ENCODE measurements at regions not wholly inside any gene's neighbourhood (a gene's known extent, or its start where the extent isn't known, plus 50 kb on each side); places are given as distances from the start of the nearest gene placed in this dataset.

DNA sequence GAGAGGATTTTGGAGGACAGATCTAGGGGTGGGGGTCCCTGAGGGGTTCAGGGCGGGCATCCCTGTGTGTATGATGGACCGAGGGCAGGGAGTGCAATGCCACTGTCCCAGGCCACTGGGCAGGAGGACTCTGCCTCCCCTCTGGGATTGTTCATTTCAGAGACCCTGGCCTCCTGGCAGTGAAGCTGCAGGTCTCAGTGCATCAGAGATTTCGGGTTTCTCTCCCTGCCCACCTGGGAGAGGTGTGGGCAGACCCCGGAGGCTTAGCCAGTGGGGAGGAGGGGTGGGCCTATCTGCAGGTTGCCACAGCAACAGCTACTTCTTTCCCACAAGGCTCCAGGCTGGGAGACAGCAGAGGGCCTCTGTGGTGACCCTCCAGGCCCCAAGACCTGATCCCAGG, 80.1 kb upstream of the LRPAP1 start:
- ChIA-PET CTCF (no interaction called here), POLR2A (no interaction called here)
- BruUV-seq (replicated peaks) = no TSS peak
- H3K36me3 ChIP-seq (ENCODE audit: control insufficient read depth in 2 of 2, extremely low read depth in 1 of 2, insufficient read depth in 2 of 2, low read length in 2 of 2) = no peaks in the 10 kb centered on the region
- H3K9ac ChIP-seq (replicated peaks; ENCODE audit: extremely low read depth, insufficient read depth, low read length) = no peak overlapping the region
- intact Hi-C loops (cut with micrococcal nuclease) (no loop called here), dilution Hi-C loops (cut with MboI; ENCODE audit: extremely low pct_ligation_motif_present, low sequenced_read_pairs) (no loop called here)
- H3K27me3 ChIP-seq (ENCODE audit: control insufficient read depth in 2 of 2, insufficient read depth in 2 of 2, low read length in 2 of 2) = no peaks in the 10 kb centered on the region
- no peaks in the 10 kb centered on the region for H3K4me1 ChIP-seq (ENCODE audit: control insufficient read depth, extremely low read depth, insufficient read depth, low read length)
- H3K4me2 ChIP-seq (ENCODE audit: insufficient read depth, low read length) = no peak overlapping the region
- no peak overlapping the region for H3K4me3 ChIP-seq (replicated peaks in 1 of 3; ENCODE audit: insufficient read depth in 1 of 3, low read depth in 1 of 3, low read length in 3 of 3)
- H3K27ac ChIP-seq (ENCODE audit: insufficient read depth, low read depth, low read length) = no peak overlapping the region
- no peaks in the 10 kb centered on the region for H3K79me2 ChIP-seq (ENCODE audit: control insufficient read depth, insufficient read depth, low read length)
- FAIRE-seq = no peak
- no peaks in the 10 kb centered on the region for H3K9me3 ChIP-seq (replicated peaks; ENCODE audit: control insufficient read depth, insufficient read depth, low read length)
- no peak for DNase-seq (ENCODE audit: low read depth, low spot score)
- no peak overlapping the region for H2AFZ ChIP-seq (ENCODE audit: low read depth, low read length)
- no peak for TF ChIP-seq FOS (IDR thresholded peaks at IDR 0.05; ENCODE audit: borderline replicate concordance, insufficient read depth, low read length)
- TF ChIP-seq MAX (IDR thresholded peaks at IDR 0.05; ENCODE audit: insufficient read depth, insufficient read length) = no peak
- TF ChIP-seq JUN (IDR thresholded peaks at IDR 0.05; ENCODE audit: borderline replicate concordance, insufficient read depth, insufficient read length, low read depth) = no peak
- TF ChIP-seq MYC (IDR thresholded peaks at IDR 0.05; ENCODE audit: low read depth, low read length) = no peak
- TF ChIP-seq GATA2 (IDR thresholded peaks at IDR 0.05; ENCODE audit: insufficient read depth, insufficient read length, low read depth, low read length) = no peak
- no peak for TF ChIP-seq EZH2 (IDR thresholded peaks at IDR 0.05; ENCODE audit: borderline replicate concordance, low read depth, low read length, severe bottlenecking)
- TF ChIP-seq POLR2A (IDR thresholded peaks at IDR 0.05; ENCODE audit: low read depth, low read length) = no peak
- TF ChIP-seq, protein P1, sequence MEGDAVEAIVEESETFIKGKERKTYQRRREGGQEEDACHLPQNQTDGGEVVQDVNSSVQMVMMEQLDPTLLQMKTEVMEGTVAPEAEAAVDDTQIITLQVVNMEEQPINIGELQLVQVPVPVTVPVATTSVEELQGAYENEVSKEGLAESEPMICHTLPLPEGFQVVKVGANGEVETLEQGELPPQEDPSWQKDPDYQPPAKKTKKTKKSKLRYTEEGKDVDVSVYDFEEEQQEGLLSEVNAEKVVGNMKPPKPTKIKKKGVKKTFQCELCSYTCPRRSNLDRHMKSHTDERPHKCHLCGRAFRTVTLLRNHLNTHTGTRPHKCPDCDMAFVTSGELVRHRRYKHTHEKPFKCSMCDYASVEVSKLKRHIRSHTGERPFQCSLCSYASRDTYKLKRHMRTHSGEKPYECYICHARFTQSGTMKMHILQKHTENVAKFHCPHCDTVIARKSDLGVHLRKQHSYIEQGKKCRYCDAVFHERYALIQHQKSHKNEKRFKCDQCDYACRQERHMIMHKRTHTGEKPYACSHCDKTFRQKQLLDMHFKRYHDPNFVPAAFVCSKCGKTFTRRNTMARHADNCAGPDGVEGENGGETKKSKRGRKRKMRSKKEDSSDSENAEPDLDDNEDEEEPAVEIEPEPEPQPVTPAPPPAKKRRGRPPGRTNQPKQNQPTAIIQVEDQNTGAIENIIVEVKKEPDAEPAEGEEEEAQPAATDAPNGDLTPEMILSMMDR (IDR thresholded peaks at IDR 0.05; ENCODE audit: extremely low read depth in 1 of 2, insufficient read depth in 1 of 2, low read depth in 1 of 2, low read length in 2 of 2) = no peak
- TF ChIP-seq POLR2AphosphoS5 (IDR thresholded peaks at IDR 0.05; ENCODE audit: insufficient read depth, low read depth, low read length) = no peak
- no peaks in the 10 kb centered on the region for H4K20me1 ChIP-seq (replicated peaks; ENCODE audit: control insufficient read depth, extremely low read depth, insufficient read depth, low read length)
- no peaks in the 10 kb centered on the region for H3K9me1 ChIP-seq (replicated peaks; ENCODE audit: control insufficient read depth, extremely low read depth, insufficient read depth, low read length)

Measured in endothelial cell of umbilical vein (primary cell).